SW 1271 (cell line): ENCODE measurements at regions not wholly inside any gene's neighbourhood (a gene's known extent, or its start where the extent isn't known, plus 50 kb on each side); places are given as distances from the start of the nearest gene placed in this dataset.
"Not testable (repeated sequence)": the region's sequence is repeated elsewhere in the genome, so short reads cannot be mapped to it uniquely, and the experiment has no call there.

Experiments used
- DNase-seq, 2 experiments: peaks; one replicate each; lab custom pipeline; 2025; lab: John Stamatoyannopoulos, UW

- DNase-seq, result no peak
These were observed 223.2 kb downstream of the FOXD2 start for GRCh38 chr1:47661040-47661439.

GRCh38 chr1:47662068-47662467 is 224.2 kb downstream of the FOXD2 start:
- no peak for DNase-seq

GRCh38 chr1:47663286-47663685 is 225.4 kb downstream of the FOXD2 start:
- no peak for DNase-seq

DNA sequence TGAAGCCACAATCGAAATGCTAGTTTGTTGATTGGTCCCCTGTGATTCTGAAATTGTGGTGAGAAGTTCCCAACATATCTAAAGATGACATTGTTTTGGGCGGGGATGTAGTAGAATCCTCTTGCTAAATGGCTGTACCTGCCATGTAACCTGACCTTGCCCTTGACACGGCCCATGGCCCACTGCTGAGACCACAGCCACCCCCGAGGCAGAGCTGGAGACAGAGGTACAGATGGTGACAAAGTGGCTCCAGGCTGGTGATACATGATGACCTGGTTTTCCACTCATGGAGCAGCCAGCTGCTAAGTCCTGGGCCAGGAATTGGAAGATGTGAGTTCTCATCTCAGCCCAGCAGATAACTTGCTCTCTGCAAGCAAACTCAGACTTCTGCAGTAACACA is 226.5 kb downstream of the FOXD2 start:
- DNase-seq, result no peak

GRCh38 chr1:47664896-47665295 is 227.1 kb downstream of the FOXD2 start:
- not testable (repeated sequence) for DNase-seq

- DNase-seq, result no peak
These were observed 231.3 kb downstream of the FOXD2 start for GRCh38 chr1:47669081-47669585.

DNA sequence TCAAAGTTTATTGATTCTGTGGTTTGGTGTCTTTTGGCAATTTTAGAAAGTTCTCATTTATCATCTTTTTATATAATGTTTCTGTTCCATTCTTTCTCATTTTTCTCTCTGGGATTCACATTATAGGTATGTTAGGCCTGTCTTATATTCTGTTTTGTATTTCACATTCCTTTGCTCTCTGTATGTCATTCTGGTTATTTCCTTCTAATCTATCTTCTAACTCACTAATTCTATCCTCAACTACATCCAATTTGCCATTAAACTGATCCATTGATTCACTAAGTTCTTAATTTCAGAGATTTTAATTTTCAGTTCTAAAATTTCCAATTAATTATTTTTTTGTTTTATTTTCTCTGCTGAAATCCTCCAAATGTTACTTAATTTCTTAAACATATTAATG is 234.8 kb downstream of the FOXD2 start:
- no peak for DNase-seq

DNA sequence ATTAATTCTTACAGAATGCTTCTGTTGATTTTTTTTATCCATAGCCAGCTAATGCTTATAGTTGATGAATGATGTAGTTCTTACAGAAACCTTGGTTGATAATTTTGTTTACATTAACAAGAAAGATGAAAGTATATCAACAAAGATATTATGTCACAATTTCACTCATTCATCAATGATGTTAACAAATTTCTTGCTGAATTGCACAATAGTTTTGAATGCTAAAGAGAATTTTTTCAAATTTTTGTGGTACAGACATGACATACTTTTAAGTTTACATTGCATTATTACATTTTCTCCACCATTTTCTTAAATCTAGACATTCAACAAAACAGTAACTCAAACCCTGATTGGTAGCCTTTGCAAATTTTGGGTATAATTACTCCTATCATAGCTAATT is 236.3 kb downstream of the FOXD2 start:
- DNase-seq, result no peak

DNA sequence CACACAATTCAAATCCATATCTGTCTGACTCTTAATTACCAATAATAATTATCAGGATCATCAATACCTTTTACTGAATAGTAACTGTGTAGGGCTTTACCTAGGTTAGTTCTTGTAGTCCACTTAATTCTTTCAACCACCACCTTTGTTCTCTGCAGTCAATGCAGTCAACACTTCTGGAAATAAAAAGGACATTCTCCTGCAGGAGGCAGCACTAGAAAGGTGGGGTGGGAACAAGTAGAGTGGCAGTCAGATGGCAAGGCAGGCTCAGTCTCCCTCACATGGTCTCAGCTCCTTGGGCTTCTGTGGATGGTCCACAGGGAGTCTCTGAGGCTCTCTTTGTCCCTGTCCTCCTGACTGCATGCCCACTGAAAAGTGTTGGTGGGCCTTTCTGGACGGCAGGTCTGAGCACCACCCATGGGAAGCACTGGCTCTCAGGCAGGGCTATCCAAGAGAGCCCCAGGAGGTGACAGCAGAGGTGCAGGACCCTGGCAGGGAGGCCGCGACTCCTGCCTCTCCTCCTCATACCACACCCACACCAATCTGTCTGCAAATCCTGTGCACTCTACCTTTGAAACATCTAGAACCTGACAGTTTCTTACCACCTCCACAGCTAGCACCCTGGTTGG is 237.3 kb downstream of the FOXD2 start:
- no peak for DNase-seq

DNA sequence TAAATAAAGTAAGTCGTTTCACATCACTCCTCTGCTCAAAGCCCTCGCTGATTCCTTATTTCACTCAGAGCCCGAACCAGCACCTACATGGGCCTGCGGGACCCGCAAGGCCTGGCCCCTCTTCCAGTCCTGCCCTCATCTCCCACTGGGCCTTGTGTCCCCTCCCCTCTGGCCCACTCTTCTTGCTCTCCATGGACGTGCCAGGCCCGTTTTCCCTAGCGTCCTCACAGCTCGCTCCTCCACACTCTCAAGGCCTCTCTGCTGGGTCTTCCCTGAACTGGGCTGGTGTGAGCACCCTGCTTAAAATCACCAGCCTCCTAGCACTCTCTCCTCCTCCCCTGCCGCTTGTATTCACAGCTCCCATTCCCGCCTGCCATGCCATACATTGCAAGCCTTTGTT is 237.9 kb downstream of the FOXD2 start:
- no peak for DNase-seq

GRCh38 chr1:47676311-47677054 is 238.6 kb downstream of the FOXD2 start:
- DNase-seq, result no peak

DNA sequence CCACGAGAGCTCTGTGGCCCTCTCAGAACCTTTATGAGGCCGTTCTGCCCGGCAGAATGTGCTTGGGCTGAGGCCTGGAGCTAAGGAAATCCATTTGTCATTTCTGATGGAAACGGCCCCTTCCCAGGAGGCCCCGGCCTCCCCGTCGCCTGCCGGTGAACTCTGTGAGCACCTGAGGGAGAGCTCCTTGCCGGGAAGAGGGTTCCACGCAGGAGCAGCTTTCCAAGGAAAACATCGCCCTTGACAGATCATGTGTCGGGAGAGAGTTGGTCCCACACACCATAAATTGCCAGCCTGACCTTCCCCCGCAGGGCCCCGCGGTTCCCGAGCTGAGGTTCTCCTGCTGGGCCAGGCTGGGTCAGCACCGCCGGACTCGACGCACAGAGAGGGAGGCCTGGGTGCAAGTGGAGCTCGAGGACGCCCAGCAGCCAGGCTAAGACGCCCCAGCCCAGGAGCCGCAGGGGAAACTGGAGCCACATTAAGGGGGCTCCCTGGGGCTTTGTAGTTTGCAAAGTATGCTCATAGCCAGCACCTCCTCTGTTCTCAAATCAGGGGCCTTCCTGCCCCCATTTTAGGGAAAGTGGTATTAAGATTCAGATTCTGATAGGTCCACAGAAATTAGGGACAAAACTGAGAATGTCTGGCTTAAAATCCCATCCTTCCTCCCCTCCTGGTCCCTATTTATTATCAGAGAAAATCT is 239.5 kb downstream of the FOXD2 start:
- DNase-seq, result no peak

- no peak for DNase-seq
These were observed 240.7 kb downstream of the FOXD2 start for GRCh38 chr1:47678464-47678980.

DNA sequence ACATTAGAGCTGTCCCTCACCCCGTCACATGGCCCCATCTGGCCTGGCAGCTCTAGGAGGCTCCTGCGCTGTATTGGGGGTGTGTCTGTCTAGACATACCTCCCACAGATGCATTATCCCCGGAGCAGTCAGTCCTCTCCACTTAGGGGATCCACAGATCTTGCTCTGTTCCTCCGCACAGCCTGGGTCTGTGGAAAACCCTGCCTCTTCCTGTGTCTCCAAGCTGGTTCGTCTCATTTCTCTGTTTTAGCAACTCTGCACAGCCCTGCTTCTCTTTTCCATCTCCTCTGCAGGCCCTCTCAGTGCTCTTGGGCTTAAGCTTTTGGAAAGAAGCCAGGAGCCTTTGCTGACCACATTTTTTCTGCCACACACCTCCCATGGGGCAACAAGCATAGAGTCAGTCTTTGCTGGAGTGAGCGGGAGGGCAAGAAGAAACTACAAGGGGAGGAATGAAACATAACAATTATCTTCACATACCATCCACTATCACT is 241.5 kb downstream of the FOXD2 start:
- DNase-seq, result no peak

GRCh38 chr1:47679826-47680225 is 242.0 kb downstream of the FOXD2 start:
- no peak for DNase-seq

GRCh38 chr1:47680815-47681475 is 243.1 kb downstream of the FOXD2 start:
- DNase-seq, result no peak

GRCh38 chr1:47681735-47682134 is 243.9 kb downstream of the FOXD2 start:
- DNase-seq, result no peak

GRCh38 chr1:47682198-47682597 is 244.4 kb downstream of the FOXD2 start:
- no peak for DNase-seq

GRCh38 chr1:47682786-47683350 is 245.0 kb downstream of the FOXD2 start:
- DNase-seq, result no peak

GRCh38 chr1:47683401-47683800 is 245.6 kb downstream of the FOXD2 start:
- no peak for DNase-seq

DNA sequence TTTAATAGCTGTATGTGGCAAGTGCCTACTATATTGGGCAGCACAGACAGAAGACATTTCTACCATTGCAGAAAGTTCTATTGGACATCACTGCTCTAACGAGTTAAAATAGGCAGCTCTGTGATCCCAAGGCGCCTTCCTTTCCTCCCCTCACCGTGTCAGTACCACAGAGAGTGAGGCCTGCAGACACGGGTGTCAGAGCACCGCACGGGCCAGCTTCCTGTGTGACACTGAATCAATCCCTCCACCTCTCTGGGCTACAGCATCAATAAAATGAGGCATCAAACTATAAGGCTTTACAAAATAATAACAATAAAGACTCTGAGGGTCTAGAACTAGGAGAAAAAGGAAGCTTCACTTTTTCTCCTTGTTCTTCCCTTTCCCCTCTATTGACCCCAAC is 246.7 kb downstream of the FOXD2 start:
- DNase-seq, result no peak
